ENCODE measurements at regions not wholly inside any gene's neighbourhood (a gene's known extent, or its start where the extent isn't known, plus 50 kb on each side); places are given as distances from the start of the nearest gene placed in this dataset.

GRCh38 chr6:103872678-103873077, 987.0 kb downstream of the HACE1 start:
- TF ChIP-seq EZH2 (IDR thresholded peaks at IDR 0.05; ENCODE audit: borderline replicate concordance, low read length) (no peak), CTCF (IDR thresholded peaks at IDR 0.05; ENCODE audit: low read length) (no peak)
- no peaks in the 10 kb centered on the region for H4K20me1 ChIP-seq (ENCODE audit: insufficient read depth, low read length)
- H3F3A ChIP-seq (ENCODE audit: insufficient read depth, low read length) = no peaks in the 10 kb centered on the region
- H3K4me2 ChIP-seq (ENCODE audit: low read length) = no peak overlapping the region
- no peak overlapping the region for H3K27ac ChIP-seq (ENCODE audit: low read depth, low read length, poor library complexity, severe bottlenecking)
- H3K79me2 ChIP-seq (ENCODE audit: insufficient read depth, low read length) = no peaks in the 10 kb centered on the region
- no peak overlapping the region for H3K9ac ChIP-seq (ENCODE audit: low read length)
- H3K9me2 ChIP-seq (ENCODE audit: low read depth, low read length) = no peaks in the 10 kb centered on the region
- no peaks in the 10 kb centered on the region for H3K27me3 ChIP-seq (ENCODE audit: insufficient read depth, low read length)
- H3K36me3 ChIP-seq (ENCODE audit: insufficient read depth, low read length) = no peaks in the 10 kb centered on the region
- H3K9me3 ChIP-seq (ENCODE audit: low read length) = no peaks in the 10 kb centered on the region
- H3K4me1 ChIP-seq (ENCODE audit: insufficient read depth, low read length, severe bottlenecking) = no peaks in the 10 kb centered on the region
- H3K4me3 ChIP-seq (ENCODE audit: low read depth, low read length, poor library complexity, severe bottlenecking) = no peak overlapping the region
- no peak overlapping the region for H2AFZ ChIP-seq (ENCODE audit: low read length)

- Histone ChIP-seq H3K9me3 (ENCODE audit: low read length) (no peaks in the 10 kb centered on the region), H3K9me2 (ENCODE audit: low read depth, low read length) (no peaks in the 10 kb centered on the region), H2AFZ (ENCODE audit: low read length) (no peak overlapping the region), H3K4me3 (ENCODE audit: low read depth, low read length, poor library complexity, severe bottlenecking) (no peak overlapping the region), H3K27ac (ENCODE audit: low read depth, low read length, poor library complexity, severe bottlenecking) (no peak overlapping the region), H3K36me3 (ENCODE audit: insufficient read depth, low read length) (no peaks in the 10 kb centered on the region), H3K27me3 (ENCODE audit: insufficient read depth, low read length) (no peaks in the 10 kb centered on the region), H3F3A (ENCODE audit: insufficient read depth, low read length) (no peaks in the 10 kb centered on the region), H3K9ac (ENCODE audit: low read length) (no peak overlapping the region), H3K4me2 (ENCODE audit: low read length) (no peak overlapping the region), H3K4me1 (ENCODE audit: insufficient read depth, low read length, severe bottlenecking) (no peaks in the 10 kb centered on the region), H4K20me1 (ENCODE audit: insufficient read depth, low read length) (no peaks in the 10 kb centered on the region), H3K79me2 (ENCODE audit: insufficient read depth, low read length) (no peaks in the 10 kb centered on the region)
- no peak for TF ChIP-seq CTCF (IDR thresholded peaks at IDR 0.05; ENCODE audit: low read length)
- no peak for TF ChIP-seq EZH2 (IDR thresholded peaks at IDR 0.05; ENCODE audit: borderline replicate concordance, low read length)
Observed at GRCh38 chr6:103872233-103872632, 987.5 kb downstream of the HACE1 start.

GRCh38 chr6:103870970-103871369, 988.7 kb downstream of the HACE1 start:
- Histone ChIP-seq H3K27ac (ENCODE audit: low read depth, low read length, poor library complexity, severe bottlenecking) (no peak overlapping the region), H3K9me3 (ENCODE audit: low read length) (no peaks in the 10 kb centered on the region), H3K4me3 (ENCODE audit: low read depth, low read length, poor library complexity, severe bottlenecking) (no peak overlapping the region), H3F3A (ENCODE audit: insufficient read depth, low read length) (no peaks in the 10 kb centered on the region), H3K4me2 (ENCODE audit: low read length) (no peak overlapping the region), H3K79me2 (ENCODE audit: insufficient read depth, low read length) (no peaks in the 10 kb centered on the region), H3K9ac (ENCODE audit: low read length) (no peak overlapping the region), H2AFZ (ENCODE audit: low read length) (no peak overlapping the region), H4K20me1 (ENCODE audit: insufficient read depth, low read length) (no peaks in the 10 kb centered on the region), H3K27me3 (ENCODE audit: insufficient read depth, low read length) (no peaks in the 10 kb centered on the region), H3K36me3 (ENCODE audit: insufficient read depth, low read length) (no peaks in the 10 kb centered on the region), H3K4me1 (ENCODE audit: insufficient read depth, low read length, severe bottlenecking) (no peaks in the 10 kb centered on the region), H3K9me2 (ENCODE audit: low read depth, low read length) (no peaks in the 10 kb centered on the region)
- TF ChIP-seq EZH2 (IDR thresholded peaks at IDR 0.05; ENCODE audit: borderline replicate concordance, low read length) (no peak), CTCF (IDR thresholded peaks at IDR 0.05; ENCODE audit: low read length) (no peak)

All from OCI-LY1 (cell line).